Psoas muscle (tissue), 7 donors: ENCODE measurements at regions not wholly inside any gene's neighbourhood (a gene's known extent, or its start where the extent isn't known, plus 50 kb on each side); places are given as distances from the start of the nearest gene placed in this dataset.

ENCODE experiments used
- ATAC-seq, 4 donors: fragments of 200-7000 bp; cut with Tn5 transposase; one replicate each; pipeline ENCODE4 v1.9.1; 2020; ENCODE audit warnings: moderate library complexity in 3 of 4, mild to moderate bottlenecking in 2 of 4
- DNase-seq, 2 donors: peaks; one replicate each; pipeline ENCODE4 v3.0.0-alpha.2; 2020
- H3K27ac ChIP-seq: fragments of 200-600 bp; one replicate; pipeline ENCODE4 v1.8.0; 2022
- H3K27me3 ChIP-seq, 3 donors: fragments of 200-600 bp in 1 of 3; one replicate each; pipeline versions ENCODE4 v1.6.1 to v1.8.0; 2013 to 2022; ENCODE audit warnings: low read length in 2 of 3, mild to moderate bottlenecking in 2 of 3, moderate library complexity in 1 of 3; ENCODE audit not compliant: insufficient read depth in 3 of 3
- H3K36me3 ChIP-seq, 2 donors: fragments of 200-600 bp in 1 of 2; one replicate each; pipeline versions ENCODE4 v1.6.1 to v1.8.0; 2013 to 2022; ENCODE audit warnings: low read depth in 1 of 2, mild to moderate bottlenecking in 1 of 2, moderate library complexity in 1 of 2; ENCODE audit not compliant: insufficient read depth in 1 of 2
- H3K4me1 ChIP-seq: fragments of 200-600 bp; one replicate; pipeline ENCODE4 v1.8.0; 2022
- H3K4me3 ChIP-seq: fragments of 200-600 bp; one replicate; pipeline ENCODE4 v1.8.0; 2022; ENCODE audit warnings: mild to moderate bottlenecking
- H3K9me3 ChIP-seq: fragments of 200-600 bp; one replicate; pipeline ENCODE4 v1.8.0; 2022
- WGBS, 3 donors: extraction: QIAGEN DNeasy Blood & Tissue Kit; methylation state at CpG; one replicate each; pipeline versions ENCODE4 v1.1.6 to v1.1.7; 2013; 5-methylcytosine and 5-hydroxymethylcytosine counted together
- intact Hi-C, 2 donors: fragments of 100-400 bp; cut with DNase I; formaldehyde crosslinking; loops; one replicate each; pipeline versions ENCODE4 v1.11.0 to v1.14.2; 2022
- TF ChIP-seq, protein P1 (sequence below): fragments of 200-600 bp; IDR thresholded peaks from one replicate; pipeline ENCODE4 v1.8.0; 2022; ENCODE audit warnings: antibody characterized with exemption
- donor health status: healthy with polysubstance abuse.
- donor health status: DM: no; HTN: no; CAD: no; lungs with moderate emphysema.
- donor health status: Bipolar disorder and iron deficiency.
- donor health status: healthy.
- donor health status: DM: yes; HTN: yes; CAD: no.
- donor health status: DM: no; HTN: no; CAD: no.
- donor health status: DM: yes; HTN: yes; CAD: no.

- Histone ChIP-seq H3K4me3 (no peak overlapping the region), H3K9me3 (no peaks in the 10 kb centered on the region), H3K27ac (no peak overlapping the region), H3K36me3 (no peaks in the 10 kb centered on the region), H3K27me3 (no peaks in the 10 kb centered on the region), H3K4me1 (no peaks in the 10 kb centered on the region)
- TF ChIP-seq, protein P1, sequence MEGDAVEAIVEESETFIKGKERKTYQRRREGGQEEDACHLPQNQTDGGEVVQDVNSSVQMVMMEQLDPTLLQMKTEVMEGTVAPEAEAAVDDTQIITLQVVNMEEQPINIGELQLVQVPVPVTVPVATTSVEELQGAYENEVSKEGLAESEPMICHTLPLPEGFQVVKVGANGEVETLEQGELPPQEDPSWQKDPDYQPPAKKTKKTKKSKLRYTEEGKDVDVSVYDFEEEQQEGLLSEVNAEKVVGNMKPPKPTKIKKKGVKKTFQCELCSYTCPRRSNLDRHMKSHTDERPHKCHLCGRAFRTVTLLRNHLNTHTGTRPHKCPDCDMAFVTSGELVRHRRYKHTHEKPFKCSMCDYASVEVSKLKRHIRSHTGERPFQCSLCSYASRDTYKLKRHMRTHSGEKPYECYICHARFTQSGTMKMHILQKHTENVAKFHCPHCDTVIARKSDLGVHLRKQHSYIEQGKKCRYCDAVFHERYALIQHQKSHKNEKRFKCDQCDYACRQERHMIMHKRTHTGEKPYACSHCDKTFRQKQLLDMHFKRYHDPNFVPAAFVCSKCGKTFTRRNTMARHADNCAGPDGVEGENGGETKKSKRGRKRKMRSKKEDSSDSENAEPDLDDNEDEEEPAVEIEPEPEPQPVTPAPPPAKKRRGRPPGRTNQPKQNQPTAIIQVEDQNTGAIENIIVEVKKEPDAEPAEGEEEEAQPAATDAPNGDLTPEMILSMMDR = no peak
- 69 to 84% (median 73%) methylated on average over 6 of the region's 6 CpGs for WGBS, 3 donors
- ATAC-seq (no peak), DNase-seq (no peak)
- intact Hi-C loops = no loop called here
Measured at GRCh38 chr6:138655828-138656227, 117.7 kb upstream of the CCDC28A start.

GRCh38 chr6:138656364-138657064 is 117.1 kb upstream of the CCDC28A start:
- no peaks in the 10 kb centered on the region for H3K27me3 ChIP-seq
- ATAC-seq = no peak
- 41 to 49% (median 45%) methylated on average over 7 of the region's 7 CpGs for WGBS, 3 donors
- DNase-seq = no peak
- TF ChIP-seq, protein P1 = no peak
- no peaks in the 10 kb centered on the region for H3K9me3 ChIP-seq
- H3K4me3 ChIP-seq = no peak overlapping the region
- H3K27ac ChIP-seq = no peak overlapping the region
- intact Hi-C loops = no loop called here
- H3K4me1 ChIP-seq = no peaks in the 10 kb centered on the region
- no peaks in the 10 kb centered on the region for H3K36me3 ChIP-seq

- Histone ChIP-seq H3K27me3 (no peaks in the 10 kb centered on the region), H3K4me3 (no peak overlapping the region), H3K36me3 (no peaks in the 10 kb centered on the region), H3K9me3 (no peaks in the 10 kb centered on the region), H3K4me1 (no peaks in the 10 kb centered on the region), H3K27ac (no peak overlapping the region)
- intact Hi-C loops = no loop called here
- DNase-seq (no peak), ATAC-seq (no peak)
- TF ChIP-seq, protein P1 = no peak
- 18 to 29% (median 22%) methylated on average over 2 of the region's 2 CpGs for WGBS, 3 donors
Measured at GRCh38 chr6:138657065-138657425, 116.5 kb upstream of the CCDC28A start.

- H3K4me3 ChIP-seq = no peak overlapping the region
- H3K36me3 ChIP-seq = no peaks in the 10 kb centered on the region
- no peak overlapping the region for H3K27ac ChIP-seq
- 83 to 99% (median 90%) methylated on average over 2 of the region's 2 CpGs for WGBS, 3 donors
- ATAC-seq (no peak), DNase-seq (no peak)
- no peaks in the 10 kb centered on the region for H3K4me1 ChIP-seq
- intact Hi-C loops = no loop called here
- no peaks in the 10 kb centered on the region for H3K27me3 ChIP-seq
- TF ChIP-seq, protein P1 = no peak
- H3K9me3 ChIP-seq = no peaks in the 10 kb centered on the region
Measured at GRCh38 chr6:138659998-138660397, 113.6 kb upstream of the CCDC28A start.

GRCh38 chr6:138662471-138662870 is 111.1 kb upstream of the CCDC28A start:
- H3K27me3 ChIP-seq = no peaks in the 10 kb centered on the region
- WGBS, 3 donors = 65 to 79% (median 66%) methylated on average over 2 of the region's 2 CpGs
- no peaks in the 10 kb centered on the region for H3K4me1 ChIP-seq
- H3K4me3 ChIP-seq = no peak overlapping the region
- H3K9me3 ChIP-seq = no peaks in the 10 kb centered on the region
- no peak overlapping the region for H3K27ac ChIP-seq
- intact Hi-C loops = no loop called here
- DNase-seq (no peak), ATAC-seq (no peak)
- H3K36me3 ChIP-seq = no peaks in the 10 kb centered on the region
- TF ChIP-seq, protein P1 = no peak
